ENCODE measurements at regions not wholly inside any gene's neighbourhood (a gene's known extent, or its start where the extent isn't known, plus 50 kb on each side); places are given as distances from the start of the nearest gene placed in this dataset.

- no peak for TF ChIP-seq JUN (CRISPR knock-in tag; IDR thresholded peaks at IDR 0.05)
- TF ChIP-seq, protein P1, sequence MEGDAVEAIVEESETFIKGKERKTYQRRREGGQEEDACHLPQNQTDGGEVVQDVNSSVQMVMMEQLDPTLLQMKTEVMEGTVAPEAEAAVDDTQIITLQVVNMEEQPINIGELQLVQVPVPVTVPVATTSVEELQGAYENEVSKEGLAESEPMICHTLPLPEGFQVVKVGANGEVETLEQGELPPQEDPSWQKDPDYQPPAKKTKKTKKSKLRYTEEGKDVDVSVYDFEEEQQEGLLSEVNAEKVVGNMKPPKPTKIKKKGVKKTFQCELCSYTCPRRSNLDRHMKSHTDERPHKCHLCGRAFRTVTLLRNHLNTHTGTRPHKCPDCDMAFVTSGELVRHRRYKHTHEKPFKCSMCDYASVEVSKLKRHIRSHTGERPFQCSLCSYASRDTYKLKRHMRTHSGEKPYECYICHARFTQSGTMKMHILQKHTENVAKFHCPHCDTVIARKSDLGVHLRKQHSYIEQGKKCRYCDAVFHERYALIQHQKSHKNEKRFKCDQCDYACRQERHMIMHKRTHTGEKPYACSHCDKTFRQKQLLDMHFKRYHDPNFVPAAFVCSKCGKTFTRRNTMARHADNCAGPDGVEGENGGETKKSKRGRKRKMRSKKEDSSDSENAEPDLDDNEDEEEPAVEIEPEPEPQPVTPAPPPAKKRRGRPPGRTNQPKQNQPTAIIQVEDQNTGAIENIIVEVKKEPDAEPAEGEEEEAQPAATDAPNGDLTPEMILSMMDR (IDR thresholded peaks at IDR 0.05), result no peak
- no peak for TF ChIP-seq ARID4B (CRISPR knock-in tag; IDR thresholded peaks at IDR 0.05; ENCODE audit: borderline replicate concordance)
- no peak for TF ChIP-seq E2F5 (CRISPR knock-in tag; IDR thresholded peaks at IDR 0.05)
- TF ChIP-seq FOXK1 (CRISPR knock-in tag; IDR thresholded peaks at IDR 0.05), result no peak
- TF ChIP-seq, protein P2, sequence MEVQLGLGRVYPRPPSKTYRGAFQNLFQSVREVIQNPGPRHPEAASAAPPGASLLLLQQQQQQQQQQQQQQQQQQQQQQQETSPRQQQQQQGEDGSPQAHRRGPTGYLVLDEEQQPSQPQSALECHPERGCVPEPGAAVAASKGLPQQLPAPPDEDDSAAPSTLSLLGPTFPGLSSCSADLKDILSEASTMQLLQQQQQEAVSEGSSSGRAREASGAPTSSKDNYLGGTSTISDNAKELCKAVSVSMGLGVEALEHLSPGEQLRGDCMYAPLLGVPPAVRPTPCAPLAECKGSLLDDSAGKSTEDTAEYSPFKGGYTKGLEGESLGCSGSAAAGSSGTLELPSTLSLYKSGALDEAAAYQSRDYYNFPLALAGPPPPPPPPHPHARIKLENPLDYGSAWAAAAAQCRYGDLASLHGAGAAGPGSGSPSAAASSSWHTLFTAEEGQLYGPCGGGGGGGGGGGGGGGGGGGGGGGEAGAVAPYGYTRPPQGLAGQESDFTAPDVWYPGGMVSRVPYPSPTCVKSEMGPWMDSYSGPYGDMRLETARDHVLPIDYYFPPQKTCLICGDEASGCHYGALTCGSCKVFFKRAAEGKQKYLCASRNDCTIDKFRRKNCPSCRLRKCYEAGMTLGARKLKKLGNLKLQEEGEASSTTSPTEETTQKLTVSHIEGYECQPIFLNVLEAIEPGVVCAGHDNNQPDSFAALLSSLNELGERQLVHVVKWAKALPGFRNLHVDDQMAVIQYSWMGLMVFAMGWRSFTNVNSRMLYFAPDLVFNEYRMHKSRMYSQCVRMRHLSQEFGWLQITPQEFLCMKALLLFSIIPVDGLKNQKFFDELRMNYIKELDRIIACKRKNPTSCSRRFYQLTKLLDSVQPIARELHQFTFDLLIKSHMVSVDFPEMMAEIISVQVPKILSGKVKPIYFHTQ (CRISPR knock-in tag; IDR thresholded peaks at IDR 0.05), result no peak
- TF ChIP-seq MAX (CRISPR knock-in tag; IDR thresholded peaks at IDR 0.05), result no peak
- no peak for TF ChIP-seq ATF2 (CRISPR knock-in tag; IDR thresholded peaks at IDR 0.05; ENCODE audit: borderline replicate concordance, low read depth)
- no peak for TF ChIP-seq ZNF671 (CRISPR knock-in tag; IDR thresholded peaks at IDR 0.05)
Measured at GRCh38 chr5:5772202-5772601, 349.7 kb downstream of the ICE1 start.
